ENCODE measurements at regions not wholly inside any gene's neighbourhood (a gene's known extent, or its start where the extent isn't known, plus 50 kb on each side); places are given as distances from the start of the nearest gene placed in this dataset.

DNA sequence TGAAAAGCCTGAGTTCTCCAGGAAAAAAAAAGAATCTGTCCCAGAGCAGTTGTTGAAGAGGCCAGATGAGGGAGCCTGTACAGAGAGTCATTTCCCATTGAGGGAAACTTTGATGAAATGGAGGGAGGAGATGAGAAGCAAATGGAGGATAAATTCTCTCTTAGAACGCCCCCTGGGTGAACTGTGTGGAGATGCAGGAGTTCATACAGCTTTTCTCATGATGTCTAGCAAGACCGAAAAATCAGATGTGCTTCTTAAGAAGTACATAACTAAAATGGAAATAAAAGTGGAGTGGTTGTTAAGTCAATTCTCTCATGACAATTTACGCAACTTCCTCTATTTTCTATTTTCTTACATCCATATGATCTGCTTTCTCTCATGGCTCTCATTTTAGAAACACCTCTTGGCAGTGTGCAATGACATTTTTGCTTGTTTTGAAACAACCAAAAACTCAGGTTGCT, 1263.1 kb downstream of the PCDH9 start:
- no peak overlapping the region for H3K18ac ChIP-seq (ENCODE audit: insufficient read length, low read depth, low read length)
- no peak overlapping the region for H2AK5ac ChIP-seq (ENCODE audit: insufficient read length, low read length)
- H3K4me2 ChIP-seq (ENCODE audit: insufficient read depth, insufficient read length, low read length) = no peak overlapping the region
- no peak overlapping the region for H2BK12ac ChIP-seq (ENCODE audit: insufficient read length, low read depth, low read length)
- H3K27ac Mint-ChIP-seq = no peak overlapping the region; a peak in 1 of 7 replicates
- no CpG with 5 or more reads among the region's 3 CpGs for WGBS (ENCODE audit: extremely low coverage, insufficient read length, low lambda C conversion rate)
- no peaks in the 10 kb centered on the region for H3K27me3 Mint-ChIP-seq (ENCODE audit: low read depth)
- H3K9me3 Mint-ChIP-seq = peaks cover 0 to 4% of the 10 kb centered on the region in 2 experiments; a peak in 4 of 5 replicates
- H3K14ac ChIP-seq (ENCODE audit: insufficient read depth, low read length) = no peak overlapping the region
- no peak overlapping the region for H2AFZ ChIP-seq (ENCODE audit: low read length)
- no peak overlapping the region for H3K27ac ChIP-seq (ENCODE audit: insufficient read length, low read depth, low read length)
- H3K4ac ChIP-seq (ENCODE audit: low read depth, low read length) = no peak overlapping the region
- H3K23ac ChIP-seq (ENCODE audit: insufficient read length, low read depth, low read length) = no peak overlapping the region
- no peak overlapping the region for H3T11ph ChIP-seq (ENCODE audit: low read length)
- H2BK20ac ChIP-seq (ENCODE audit: low read depth, low read length, poor library complexity, severe bottlenecking) = no peak overlapping the region
- H3K23me2 ChIP-seq (ENCODE audit: insufficient read length, low read depth, low read length, poor library complexity, severe bottlenecking) = no peaks in the 10 kb centered on the region
- no peak overlapping the region for H4K8ac ChIP-seq (replicated peaks; ENCODE audit: insufficient read length, low read depth, low read length)
- H3K4me1 Mint-ChIP-seq = peaks cover 7 to 12% of the 10 kb centered on the region in 2 experiments
- no peaks in the 10 kb centered on the region for H3K79me2 ChIP-seq (ENCODE audit: insufficient read depth, low read length)
- no peak overlapping the region for H4K5ac ChIP-seq (ENCODE audit: insufficient read length, low read depth, low read length)
- no peak overlapping the region for H2BK5ac ChIP-seq (ENCODE audit: insufficient read length, low read length)
- H3K9me3 ChIP-seq (ENCODE audit: control insufficient read depth, low read depth, low read length) = no peaks in the 10 kb centered on the region
- peak; percentile 48 for DNase-seq
- no peaks in the 10 kb centered on the region for H3K79me1 ChIP-seq (ENCODE audit: insufficient read depth, low read depth, low read length, poor library complexity, severe bottlenecking)
- no peak overlapping the region for H3K56ac ChIP-seq (ENCODE audit: insufficient read length, low read depth, low read length)
- peaks cover 0 to 1% (median 0%) of the 10 kb centered on the region in 3 experiments; a peak in 2 of 7 replicates for H3K36me3 Mint-ChIP-seq (ENCODE audit: insufficient read depth in 1 of 3, low read depth in 3 of 3)
- H2BK120ac ChIP-seq (ENCODE audit: low read depth, low read length, poor library complexity, severe bottlenecking) = no peak overlapping the region
- H4K20me1 ChIP-seq (ENCODE audit: control insufficient read depth, insufficient read depth, insufficient read length) = no peaks in the 10 kb centered on the region
- H4K91ac ChIP-seq (ENCODE audit: insufficient read length, low read depth, low read length) = no peak overlapping the region
- no peak overlapping the region for H3K4me3 Mint-ChIP-seq
- TF ChIP-seq, protein P1, sequence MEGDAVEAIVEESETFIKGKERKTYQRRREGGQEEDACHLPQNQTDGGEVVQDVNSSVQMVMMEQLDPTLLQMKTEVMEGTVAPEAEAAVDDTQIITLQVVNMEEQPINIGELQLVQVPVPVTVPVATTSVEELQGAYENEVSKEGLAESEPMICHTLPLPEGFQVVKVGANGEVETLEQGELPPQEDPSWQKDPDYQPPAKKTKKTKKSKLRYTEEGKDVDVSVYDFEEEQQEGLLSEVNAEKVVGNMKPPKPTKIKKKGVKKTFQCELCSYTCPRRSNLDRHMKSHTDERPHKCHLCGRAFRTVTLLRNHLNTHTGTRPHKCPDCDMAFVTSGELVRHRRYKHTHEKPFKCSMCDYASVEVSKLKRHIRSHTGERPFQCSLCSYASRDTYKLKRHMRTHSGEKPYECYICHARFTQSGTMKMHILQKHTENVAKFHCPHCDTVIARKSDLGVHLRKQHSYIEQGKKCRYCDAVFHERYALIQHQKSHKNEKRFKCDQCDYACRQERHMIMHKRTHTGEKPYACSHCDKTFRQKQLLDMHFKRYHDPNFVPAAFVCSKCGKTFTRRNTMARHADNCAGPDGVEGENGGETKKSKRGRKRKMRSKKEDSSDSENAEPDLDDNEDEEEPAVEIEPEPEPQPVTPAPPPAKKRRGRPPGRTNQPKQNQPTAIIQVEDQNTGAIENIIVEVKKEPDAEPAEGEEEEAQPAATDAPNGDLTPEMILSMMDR (conservative IDR thresholded peaks at IDR 0.05) = peak; percentile 82
- H3K9ac ChIP-seq (ENCODE audit: extremely low read depth, insufficient read length, low read length) = no peak overlapping the region
- no peaks in the 10 kb centered on the region; the same call in 1 of the 2 replicates for H3K4me1 ChIP-seq (ENCODE audit: insufficient read depth, low read length)
- H2BK15ac ChIP-seq (ENCODE audit: low read depth, low read length) = no peak overlapping the region
- no peaks in the 10 kb centered on the region for H3K27me3 ChIP-seq (ENCODE audit: insufficient read depth, low read length)
